Endothelial cell (in vitro differentiated cells): ENCODE measurements at regions not wholly inside any gene's neighbourhood (a gene's known extent, or its start where the extent isn't known, plus 50 kb on each side); places are given as distances from the start of the nearest gene placed in this dataset.

Experiments used
- DNase-seq: peaks from one replicate; pipeline ENCODE4 v3.0.0; 2021; ENCODE audit warnings: low spot score
- H3K27ac Mint-ChIP-seq: one replicate; pipeline ENCODE4 v1.8.0; 2021; ENCODE audit warnings: mixed read lengths, inconsistent platforms; ENCODE audit not compliant: unreplicated experiment
- H3K27me3 Mint-ChIP-seq: one replicate; pipeline ENCODE4 v1.8.0; 2021; ENCODE audit warnings: mild to moderate bottlenecking, moderate library complexity, mixed read lengths, inconsistent platforms; ENCODE audit not compliant: unreplicated experiment
- H3K36me3 Mint-ChIP-seq: one replicate; pipeline ENCODE4 v1.8.0; 2021; ENCODE audit warnings: mild to moderate bottlenecking, low read depth, mixed read lengths, inconsistent platforms; ENCODE audit not compliant: unreplicated experiment
- H3K4me1 Mint-ChIP-seq: one replicate; pipeline ENCODE4 v1.8.0; 2021; ENCODE audit warnings: mild to moderate bottlenecking, mixed read lengths, inconsistent platforms; ENCODE audit not compliant: unreplicated experiment
- H3K4me3 Mint-ChIP-seq: one replicate; pipeline ENCODE4 v1.8.0; 2021; ENCODE audit warnings: mild to moderate bottlenecking, mixed read lengths, inconsistent platforms; ENCODE audit not compliant: unreplicated experiment
- H3K9me3 Mint-ChIP-seq: one replicate; pipeline ENCODE4 v1.8.0; 2021; ENCODE audit warnings: mixed read lengths, inconsistent platforms; ENCODE audit not compliant: unreplicated experiment
- TF ChIP-seq, protein P1 (sequence below): fragments of 200-600 bp; sonication (generic); IDR thresholded peaks from one replicate; pipeline ENCODE4 v1.5.0; 2021; ENCODE audit warnings: antibody characterized with exemption; ENCODE audit not compliant: unreplicated experiment

- DNase-seq: no peak
- H3K36me3 Mint-ChIP-seq: no peaks in the 10 kb centered on the region
- no peak overlapping the region for H3K4me3 Mint-ChIP-seq
- no peaks in the 10 kb centered on the region for H3K9me3 Mint-ChIP-seq
- no peak overlapping the region for H3K27ac Mint-ChIP-seq
- H3K4me1 Mint-ChIP-seq: no peaks in the 10 kb centered on the region
- peaks cover 3% of the 10 kb centered on the region for H3K27me3 Mint-ChIP-seq
- TF ChIP-seq, protein P1, sequence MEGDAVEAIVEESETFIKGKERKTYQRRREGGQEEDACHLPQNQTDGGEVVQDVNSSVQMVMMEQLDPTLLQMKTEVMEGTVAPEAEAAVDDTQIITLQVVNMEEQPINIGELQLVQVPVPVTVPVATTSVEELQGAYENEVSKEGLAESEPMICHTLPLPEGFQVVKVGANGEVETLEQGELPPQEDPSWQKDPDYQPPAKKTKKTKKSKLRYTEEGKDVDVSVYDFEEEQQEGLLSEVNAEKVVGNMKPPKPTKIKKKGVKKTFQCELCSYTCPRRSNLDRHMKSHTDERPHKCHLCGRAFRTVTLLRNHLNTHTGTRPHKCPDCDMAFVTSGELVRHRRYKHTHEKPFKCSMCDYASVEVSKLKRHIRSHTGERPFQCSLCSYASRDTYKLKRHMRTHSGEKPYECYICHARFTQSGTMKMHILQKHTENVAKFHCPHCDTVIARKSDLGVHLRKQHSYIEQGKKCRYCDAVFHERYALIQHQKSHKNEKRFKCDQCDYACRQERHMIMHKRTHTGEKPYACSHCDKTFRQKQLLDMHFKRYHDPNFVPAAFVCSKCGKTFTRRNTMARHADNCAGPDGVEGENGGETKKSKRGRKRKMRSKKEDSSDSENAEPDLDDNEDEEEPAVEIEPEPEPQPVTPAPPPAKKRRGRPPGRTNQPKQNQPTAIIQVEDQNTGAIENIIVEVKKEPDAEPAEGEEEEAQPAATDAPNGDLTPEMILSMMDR: no peak
Observed at GRCh38 chr1:18013216-18013615, 94.4 kb upstream of the IGSF21 start.

GRCh38 chr1:18015719-18016118 is 91.9 kb upstream of the IGSF21 start:
- DNase-seq: no peak
- Mint-ChIP-seq H3K4me1 (no peaks in the 10 kb centered on the region), H3K27me3 (peaks cover 5% of the 10 kb centered on the region), H3K27ac (no peak overlapping the region), H3K36me3 (no peaks in the 10 kb centered on the region), H3K9me3 (no peaks in the 10 kb centered on the region), H3K4me3 (no peak overlapping the region)
- TF ChIP-seq, protein P1: no peak

- DNase-seq: no peak
- Mint-ChIP-seq H3K4me3 (no peak overlapping the region), H3K36me3 (no peaks in the 10 kb centered on the region), H3K9me3 (no peaks in the 10 kb centered on the region), H3K27ac (no peak overlapping the region), H3K4me1 (no peaks in the 10 kb centered on the region), H3K27me3 (peaks cover 5% of the 10 kb centered on the region)
- TF ChIP-seq, protein P1: no peak
Observed at GRCh38 chr1:18018366-18018765, 89.2 kb upstream of the IGSF21 start.

DNA sequence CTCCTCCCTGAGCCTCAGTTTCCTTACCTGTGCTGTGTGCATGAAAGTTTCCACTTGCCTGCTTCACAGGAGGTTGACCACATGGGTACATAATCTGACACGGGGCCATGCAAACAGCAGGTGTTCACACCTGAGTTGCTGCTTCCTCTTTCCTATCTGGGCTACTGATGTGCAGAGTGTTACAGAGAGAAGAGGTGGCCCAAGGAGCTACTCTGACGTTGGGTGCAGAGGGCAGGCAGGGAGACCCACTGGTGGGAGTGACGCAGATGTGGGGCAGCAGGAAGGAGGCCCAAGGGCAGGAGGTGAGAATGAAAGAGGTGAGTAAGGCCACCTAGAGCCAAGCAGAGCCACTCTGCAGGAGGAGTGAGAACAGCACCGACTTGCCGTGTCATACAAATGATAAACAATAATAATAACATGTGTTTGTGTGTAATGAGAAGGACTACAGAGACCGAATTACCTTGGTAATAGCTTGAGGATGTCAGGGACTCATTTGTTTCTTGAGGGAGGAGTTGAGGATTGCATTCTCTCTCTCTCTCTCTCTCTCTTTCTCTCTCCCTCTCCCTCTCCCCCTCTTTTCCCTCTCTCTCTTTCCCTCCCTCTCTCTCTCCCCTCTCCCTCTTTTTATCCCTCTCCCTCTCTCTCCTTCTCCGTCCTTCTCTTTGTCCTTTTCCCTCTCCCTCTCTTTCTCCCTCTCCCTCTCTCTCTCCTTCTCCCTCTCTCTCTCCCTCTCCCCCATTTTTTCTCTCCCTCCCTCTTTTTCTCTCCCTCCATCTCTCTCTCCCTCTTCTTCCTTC is 87.4 kb upstream of the IGSF21 start:
- no peak for DNase-seq
- no peak overlapping the region for H3K4me3 Mint-ChIP-seq
- H3K9me3 Mint-ChIP-seq: no peaks in the 10 kb centered on the region
- peaks cover 3% of the 10 kb centered on the region for H3K27me3 Mint-ChIP-seq
- no peaks in the 10 kb centered on the region for H3K36me3 Mint-ChIP-seq
- TF ChIP-seq, protein P1: no peak
- H3K27ac Mint-ChIP-seq: no peak overlapping the region
- H3K4me1 Mint-ChIP-seq: no peaks in the 10 kb centered on the region

DNA sequence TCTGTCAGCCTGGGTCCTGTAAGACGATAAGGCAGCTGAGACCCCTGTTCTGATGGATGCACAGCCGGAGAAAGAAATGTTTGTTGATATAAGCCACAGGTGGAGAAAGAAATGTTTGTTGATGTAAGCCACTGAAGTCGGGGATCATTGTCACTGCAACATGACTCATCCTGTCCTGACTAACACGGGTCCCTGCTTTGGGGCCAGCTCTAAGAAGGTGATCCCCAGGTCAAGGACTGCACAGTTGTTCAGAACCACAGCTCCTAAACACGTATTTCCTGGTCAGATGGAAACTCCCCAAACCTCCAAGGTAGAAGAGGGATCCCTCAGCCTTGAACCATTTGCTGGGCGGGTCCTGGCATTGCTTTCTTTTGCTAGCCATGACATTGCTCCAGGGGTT is 86.4 kb upstream of the IGSF21 start:
- Mint-ChIP-seq H3K4me1 (no peaks in the 10 kb centered on the region), H3K4me3 (no peak overlapping the region), H3K27me3 (peaks cover 3% of the 10 kb centered on the region), H3K27ac (no peak overlapping the region), H3K9me3 (no peaks in the 10 kb centered on the region), H3K36me3 (no peaks in the 10 kb centered on the region)
- DNase-seq: no peak
- TF ChIP-seq, protein P1: no peak
